ELR (cell line): ENCODE measurements at regions not wholly inside any gene's neighbourhood (a gene's known extent, or its start where the extent isn't known, plus 50 kb on each side); places are given as distances from the start of the nearest gene placed in this dataset.
"Not testable (repeated sequence)": the region's sequence is repeated elsewhere in the genome, so short reads cannot be mapped to it uniquely, and the experiment has no call there.

Experiments used
- DNase-seq: peaks from one replicate; pipeline ENCODE4 v3.0.0-alpha.2; 2015; ENCODE audit warnings: low read depth

DNA sequence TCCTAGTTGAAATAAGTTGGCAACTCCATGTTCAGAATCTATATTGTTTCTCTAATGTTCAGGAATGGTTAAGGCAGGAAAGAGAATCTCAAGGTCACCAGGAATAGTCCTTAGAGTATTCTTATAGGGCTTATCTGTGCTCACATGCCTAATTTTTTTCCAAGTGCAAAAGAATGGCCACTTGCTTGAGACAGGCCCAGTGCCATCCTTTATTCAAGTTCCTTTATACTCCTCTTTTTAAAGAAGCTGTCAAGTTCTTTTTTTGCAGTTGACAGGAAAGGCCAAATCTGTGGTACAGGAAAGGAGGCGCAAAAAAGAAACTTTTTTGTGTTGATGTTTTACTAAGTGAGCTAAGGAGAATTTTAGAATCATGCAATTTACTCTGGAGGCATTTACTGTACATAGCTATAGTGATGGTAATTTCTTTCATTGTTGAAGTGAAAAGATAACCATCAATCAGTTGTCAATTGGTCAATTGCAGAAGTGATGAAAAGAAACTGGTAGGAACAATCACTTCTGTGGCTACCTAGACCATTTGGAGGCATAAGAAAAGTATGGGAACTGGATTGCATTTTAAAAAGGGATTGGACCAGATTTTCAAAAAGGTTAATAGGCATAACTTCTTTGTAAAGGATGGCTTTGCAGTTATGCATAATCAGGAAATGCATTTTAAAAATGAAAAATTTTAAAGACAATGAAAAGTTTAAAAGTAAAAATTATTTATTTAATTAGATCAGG, 102.5 kb upstream of the SOX2 start:
- no peak for DNase-seq

DNA sequence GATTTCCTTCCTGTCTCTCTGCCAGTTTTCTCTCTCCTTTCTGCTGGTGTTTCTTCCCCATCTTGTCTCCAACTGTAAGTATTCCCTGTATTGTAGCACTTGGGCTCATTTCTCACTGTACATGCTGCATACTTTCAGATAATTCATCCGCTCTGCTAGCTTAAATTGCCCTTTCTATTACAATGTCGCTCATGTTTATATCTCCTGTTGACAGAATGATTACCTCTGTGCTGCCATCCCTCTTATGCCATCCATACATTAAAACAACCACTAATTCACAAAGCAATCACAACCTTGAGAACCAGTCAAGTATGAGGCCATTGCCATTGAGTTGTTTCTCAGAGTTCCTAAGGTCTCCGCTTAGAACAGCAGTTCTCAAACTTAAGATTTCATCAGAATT, 107.5 kb upstream of the SOX2 start:
- DNase-seq, result no peak

DNA sequence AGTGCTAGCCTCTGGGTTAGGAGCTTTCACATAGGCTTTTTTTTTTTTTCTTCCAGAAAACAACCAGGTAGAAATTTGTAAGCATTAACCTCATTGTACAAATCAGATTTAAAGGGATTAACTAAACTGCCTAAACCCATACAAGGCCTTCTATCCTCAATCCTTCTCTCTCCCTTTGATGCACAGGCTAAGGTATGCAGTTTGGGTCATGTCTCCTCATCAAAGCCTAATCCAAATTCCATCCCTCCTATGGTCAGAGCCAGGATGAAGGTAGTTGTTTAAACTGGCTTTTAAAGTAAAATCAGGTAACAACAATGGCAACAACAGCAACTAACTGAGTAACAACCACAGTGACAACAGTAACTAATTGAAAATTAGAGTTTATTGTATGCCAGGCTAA, 115.6 kb upstream of the SOX2 start:
- no peak for DNase-seq

DNA sequence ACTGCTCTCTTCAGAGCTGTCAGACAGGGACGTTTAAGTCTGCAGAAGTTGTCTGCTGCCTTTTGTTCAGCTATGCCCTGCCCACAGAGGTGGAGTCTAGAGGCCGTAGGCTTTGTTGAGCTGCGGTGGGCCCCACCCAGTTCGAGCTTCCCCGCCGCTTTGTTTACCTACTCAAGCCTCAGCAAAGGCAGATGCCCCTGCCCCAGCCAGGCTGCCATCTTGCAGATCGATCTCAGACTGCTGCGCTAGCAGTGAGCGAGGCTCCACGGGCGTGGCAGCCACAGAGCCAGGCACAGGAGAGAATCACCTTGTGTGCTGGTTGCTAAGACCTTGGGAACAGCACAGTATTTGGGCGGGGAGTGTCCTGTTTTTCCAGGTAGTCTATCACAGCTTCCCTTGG, 120.8 kb upstream of the SOX2 start:
- DNase-seq, result not testable (repeated sequence)

DNA sequence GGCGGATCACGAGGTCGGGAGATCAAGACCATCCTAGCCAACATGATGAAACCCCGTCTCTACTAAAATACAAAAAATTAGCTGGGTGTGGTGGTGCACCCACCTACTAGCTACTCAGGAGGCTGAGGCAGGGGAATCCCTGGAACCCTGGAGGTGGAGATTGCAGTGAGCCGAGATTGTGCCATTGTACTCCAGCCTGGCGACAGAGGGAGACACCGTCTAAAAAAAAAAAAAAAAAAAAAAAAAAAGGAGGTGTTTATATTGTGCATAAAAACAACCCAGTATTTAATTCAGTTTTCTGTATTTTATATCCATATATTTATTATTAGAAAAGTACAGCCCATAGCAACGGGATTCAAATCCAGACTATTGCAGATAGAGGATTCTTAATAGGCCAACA, 129.1 kb upstream of the SOX2 start:
- DNase-seq, result no peak

DNA sequence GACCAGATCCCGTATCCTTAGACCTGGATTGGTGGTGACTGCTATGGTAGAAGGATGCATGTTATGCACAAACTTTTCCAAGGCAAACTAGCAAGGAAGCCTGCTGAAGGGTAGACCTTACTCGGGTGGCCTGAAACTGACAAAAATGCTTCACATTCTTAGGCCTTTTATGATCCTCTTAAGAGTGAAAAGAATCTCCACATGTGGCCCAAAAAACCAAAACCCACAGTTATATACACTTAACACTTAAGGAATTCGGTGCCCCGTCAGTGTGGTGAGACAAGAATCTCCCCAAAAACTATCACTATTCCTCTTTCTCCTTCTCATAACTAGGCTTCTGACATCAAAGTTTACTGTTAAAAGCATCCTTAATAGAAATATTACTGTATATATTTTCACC, 130.1 kb upstream of the SOX2 start:
- no peak for DNase-seq

DNA sequence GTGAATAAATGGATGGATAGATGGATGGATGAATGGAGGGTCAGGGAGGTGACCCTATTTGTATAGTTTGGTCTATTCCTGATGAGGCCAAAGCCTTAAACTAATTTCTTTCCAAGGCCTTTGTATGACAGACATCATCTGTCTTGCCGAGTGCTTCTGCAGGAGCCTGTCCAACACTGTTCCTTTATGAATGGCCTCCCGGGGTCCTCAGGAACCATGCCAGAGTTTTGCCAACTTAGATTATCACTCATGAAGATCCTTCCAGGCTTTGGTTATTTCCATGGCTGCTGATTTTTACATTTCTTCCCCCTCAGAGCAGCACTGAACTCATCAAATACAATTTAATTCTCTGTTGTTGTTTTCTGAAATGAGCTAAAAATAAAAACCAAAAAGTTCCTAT, 133.0 kb upstream of the SOX2 start:
- DNase-seq, result no peak

DNA sequence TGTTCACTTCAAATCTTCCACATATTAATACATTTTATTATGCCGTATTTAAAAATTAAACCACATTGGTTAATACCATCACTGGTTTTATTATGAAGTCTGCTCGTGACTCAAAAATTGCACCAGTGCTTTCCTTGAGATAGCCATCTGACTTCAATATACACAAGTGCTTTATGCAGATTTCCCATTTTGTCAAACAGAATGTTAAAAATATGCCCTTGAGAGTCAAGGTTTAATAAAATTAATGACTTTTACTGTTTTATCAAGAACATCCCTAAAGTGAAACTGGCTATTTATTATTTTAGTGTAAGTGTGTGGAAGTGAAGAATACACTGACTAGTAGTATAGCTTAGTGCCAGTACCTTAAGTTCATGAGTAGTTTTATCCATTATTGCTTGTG, 139.3 kb upstream of the SOX2 start:
- no peak for DNase-seq

DNA sequence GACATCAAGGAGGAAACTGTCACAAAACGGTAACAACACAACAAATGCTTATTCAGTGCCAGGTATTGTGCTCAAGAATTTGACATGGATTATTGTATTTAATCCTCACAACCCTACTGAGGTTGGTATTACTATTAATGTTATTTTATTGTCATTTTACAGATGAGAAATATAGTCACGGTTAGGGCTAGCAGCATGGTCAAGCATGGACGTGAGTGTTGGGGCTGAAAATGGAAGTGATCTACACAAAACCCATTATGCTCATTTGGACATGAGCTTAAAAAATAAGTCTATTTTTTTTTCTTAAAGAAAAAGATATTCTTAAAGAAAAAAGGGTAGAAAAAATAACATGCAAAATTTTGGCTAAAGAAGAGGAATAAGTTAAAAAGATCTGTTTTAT, 141.3 kb upstream of the SOX2 start:
- DNase-seq, result no peak

DNA sequence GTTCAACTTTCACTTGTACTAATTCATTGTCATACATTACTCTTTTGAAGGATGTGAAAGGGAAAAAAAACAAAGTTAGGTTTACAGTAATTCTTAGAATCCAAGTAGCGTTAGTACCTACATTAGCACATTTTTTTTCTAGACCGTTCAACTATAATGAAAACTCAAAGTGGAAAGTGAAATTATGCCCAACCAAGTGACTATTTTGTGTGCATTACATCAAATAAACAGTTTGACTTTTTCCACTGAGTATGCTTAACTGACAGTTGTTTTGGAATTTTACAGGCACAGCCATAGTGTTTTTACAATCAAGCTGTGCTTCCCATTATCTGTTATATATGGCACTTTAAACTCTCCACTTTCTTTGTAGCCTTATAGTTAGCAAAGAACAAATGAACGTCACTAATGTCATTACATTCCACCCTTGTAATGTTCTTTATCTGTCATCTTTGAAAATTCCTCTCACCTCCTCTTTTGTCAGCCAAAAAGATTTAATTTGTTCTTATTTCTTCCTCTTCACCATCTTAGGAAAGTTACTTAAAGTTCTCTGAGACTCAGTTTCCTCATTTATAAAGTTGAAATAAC, 142.3 kb upstream of the SOX2 start:
- DNase-seq, result no peak

DNA sequence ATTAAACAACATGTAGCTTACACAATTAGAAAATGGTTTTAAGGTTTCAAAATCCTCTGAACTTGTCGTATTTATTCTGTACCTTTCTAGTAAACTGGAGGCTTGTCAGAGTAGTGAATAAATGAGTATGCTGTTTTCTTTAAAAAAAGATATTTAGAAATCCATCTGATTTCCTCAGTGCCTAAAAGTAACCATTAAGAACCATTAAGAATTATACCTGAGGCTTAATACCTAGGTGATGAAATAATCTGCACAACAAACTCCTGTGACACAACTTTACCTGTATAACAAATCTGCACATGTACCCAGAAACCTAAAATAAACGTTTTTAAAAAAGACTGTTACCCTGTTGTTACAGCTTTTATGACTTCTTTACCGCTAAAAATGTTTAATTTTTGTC, 143.0 kb upstream of the SOX2 start:
- no peak for DNase-seq

DNA sequence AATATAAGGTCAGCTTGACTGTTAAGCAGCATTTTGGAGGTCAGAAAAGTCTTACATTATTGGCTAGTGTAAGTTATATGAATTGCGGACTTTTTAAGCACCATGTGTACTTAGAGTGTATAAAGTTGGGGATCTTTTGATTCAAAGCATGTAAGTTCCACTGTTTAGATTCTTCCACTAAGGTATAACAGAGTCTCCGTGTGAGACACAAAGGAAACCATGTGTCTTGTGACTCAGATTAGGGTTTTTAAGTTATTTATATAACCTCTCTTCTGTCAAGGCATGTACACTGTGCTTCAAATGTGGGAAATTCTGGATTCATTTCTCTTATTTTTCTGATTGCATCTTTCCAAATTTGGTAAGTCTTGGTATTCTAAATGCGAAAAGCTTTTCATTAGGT, 143.5 kb upstream of the SOX2 start:
- no peak for DNase-seq

DNA sequence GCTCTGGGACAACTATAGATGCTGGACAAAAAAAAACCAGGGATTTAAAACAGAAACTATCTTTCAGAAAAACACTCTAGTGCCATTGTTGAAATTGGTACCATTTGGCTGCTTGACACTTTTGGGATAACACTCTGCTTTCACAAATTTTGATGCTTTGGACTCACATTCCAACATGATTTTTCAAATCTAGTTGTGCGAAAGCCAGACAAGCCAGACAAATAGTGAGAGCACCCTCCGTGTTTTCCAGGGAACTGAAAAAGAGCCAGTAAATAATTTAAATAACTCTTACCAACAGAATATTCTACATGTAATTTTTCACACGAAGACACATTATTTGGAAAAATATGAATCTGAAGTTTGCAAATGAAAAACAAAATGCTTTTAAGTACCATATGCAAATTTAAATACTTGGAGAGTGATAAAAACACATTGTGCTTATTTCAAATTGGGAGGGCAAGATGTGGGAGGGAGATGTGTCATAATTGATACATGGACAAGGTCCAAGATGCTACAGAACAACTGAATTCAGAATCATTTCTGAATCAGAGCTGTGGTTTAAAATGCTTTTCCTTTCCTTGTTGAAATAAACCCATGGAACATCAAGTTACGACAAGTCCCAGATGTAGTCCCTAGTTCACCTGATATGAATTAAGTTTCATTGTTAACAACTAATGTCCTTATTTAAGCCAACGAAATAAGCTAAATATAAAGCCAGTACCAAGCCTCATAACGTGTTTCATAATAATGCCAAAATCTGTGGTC, 144.2 kb upstream of the SOX2 start:
- DNase-seq, result peak; percentile 2

DNA sequence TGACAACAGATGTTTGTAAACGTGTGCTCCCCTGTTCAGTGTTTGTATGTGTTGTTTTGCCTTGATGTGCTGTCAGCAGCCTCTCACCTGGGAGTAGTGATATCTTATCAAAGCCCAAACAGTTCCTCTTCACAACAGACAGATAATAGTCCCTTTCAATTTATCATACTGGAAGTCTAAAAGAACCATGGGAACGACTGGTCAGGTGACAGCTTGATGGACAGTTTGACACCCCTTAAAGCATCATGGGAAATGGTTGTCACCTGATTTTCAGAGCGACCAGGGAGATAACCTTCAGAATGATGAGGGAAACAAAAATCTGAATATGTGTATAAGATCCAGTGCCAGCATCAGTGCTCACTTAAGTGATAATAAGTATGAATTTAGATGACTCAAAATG, 146.3 kb upstream of the SOX2 start:
- DNase-seq, result no peak

DNA sequence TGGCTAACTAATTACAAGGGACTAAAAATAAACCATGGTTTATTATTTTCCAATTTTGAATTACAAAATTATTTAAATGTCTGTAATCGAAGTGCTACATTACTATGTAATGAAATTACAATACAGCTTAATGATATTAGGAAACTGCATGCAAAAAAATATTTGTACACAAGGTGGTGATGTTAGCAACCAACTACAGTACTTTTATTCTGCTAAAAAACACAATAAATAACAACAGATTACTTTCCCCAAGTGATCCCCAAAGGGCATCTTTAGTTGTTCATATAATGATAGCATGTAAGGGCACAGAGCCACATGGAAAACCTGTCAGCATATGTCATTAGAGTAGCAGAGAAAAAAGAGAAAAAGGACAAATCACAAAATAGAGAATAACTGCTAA, 147.5 kb upstream of the SOX2 start:
- no peak for DNase-seq

DNA sequence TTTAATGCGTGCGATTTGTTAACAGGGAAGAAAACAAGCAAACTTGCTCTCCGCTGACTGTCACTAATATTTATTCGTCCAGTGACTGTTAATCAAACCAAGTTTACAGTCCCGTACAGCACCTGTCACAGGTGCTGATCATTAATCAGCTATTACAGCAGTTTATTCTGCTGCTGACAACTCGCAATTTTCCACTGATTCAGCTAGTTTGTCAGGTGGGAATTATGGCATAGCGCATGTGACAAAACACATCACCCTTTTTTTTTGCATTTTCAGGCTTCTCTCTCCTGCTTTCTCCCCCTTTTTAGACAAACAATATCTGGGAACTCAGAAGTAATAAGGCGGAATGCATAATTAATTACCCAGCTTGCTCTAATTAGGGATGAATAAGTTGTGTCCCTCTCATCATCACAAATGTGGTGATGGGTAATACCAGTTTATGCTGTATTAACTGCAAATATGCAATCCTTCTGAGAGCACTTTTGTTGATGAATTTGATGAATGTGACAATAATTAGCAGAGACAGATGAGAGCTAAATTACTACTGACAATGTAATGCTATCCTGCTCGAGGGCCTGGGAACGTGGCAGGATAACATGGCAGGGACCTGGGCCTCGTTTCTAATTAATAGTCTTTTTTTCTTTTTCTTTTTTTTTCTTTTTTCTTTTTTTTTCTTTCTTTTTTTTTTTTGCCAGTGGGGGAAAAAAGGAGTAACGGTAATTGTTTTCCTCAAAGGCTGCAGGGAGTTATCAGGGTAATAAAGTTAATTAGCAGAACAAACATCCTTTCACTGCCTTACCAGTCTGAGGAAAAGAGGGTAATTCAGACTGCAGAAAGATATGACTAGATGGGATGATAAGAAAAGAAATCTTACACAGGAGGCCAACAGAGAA, 150.3 kb upstream of the SOX2 start:
- no peak for DNase-seq

DNA sequence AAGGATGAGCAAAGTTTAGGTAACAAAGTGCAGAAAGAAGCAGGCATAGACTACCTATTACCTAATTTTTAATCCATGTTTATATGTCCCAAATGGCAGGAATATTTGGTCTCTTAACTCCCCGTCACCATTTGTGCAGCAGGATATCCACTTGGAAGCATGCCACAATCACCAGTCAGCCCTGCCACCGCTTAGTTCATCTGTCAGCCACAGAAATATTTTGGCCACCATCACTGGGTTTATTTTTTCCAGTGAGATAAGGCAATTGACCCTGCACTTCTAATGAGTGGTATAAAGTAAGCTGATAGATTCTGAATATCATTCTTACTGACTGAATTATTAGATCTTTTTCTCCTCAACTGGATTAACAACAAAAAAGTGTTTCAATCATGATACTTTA, 152.9 kb upstream of the SOX2 start:
- DNase-seq, result no peak

DNA sequence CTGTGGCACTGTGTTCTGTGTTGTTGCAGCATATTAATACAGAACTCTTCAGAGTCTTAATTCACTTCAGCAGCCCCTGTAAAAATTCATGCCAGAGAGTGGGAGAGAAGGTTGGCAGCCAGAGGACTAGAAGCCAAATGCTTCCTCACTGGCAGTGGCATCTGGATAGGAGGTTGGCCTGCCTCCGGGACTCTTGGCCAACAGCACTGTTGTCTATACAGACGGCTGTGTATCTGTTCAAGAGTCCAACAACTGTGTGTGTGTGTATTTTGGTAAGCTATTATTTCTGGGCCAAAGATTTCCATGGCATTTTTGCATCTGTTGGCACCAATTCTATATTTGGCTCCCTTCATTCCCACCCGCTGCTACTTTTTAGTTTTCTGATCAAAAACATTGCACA, 156.0 kb upstream of the SOX2 start:
- no peak for DNase-seq

DNA sequence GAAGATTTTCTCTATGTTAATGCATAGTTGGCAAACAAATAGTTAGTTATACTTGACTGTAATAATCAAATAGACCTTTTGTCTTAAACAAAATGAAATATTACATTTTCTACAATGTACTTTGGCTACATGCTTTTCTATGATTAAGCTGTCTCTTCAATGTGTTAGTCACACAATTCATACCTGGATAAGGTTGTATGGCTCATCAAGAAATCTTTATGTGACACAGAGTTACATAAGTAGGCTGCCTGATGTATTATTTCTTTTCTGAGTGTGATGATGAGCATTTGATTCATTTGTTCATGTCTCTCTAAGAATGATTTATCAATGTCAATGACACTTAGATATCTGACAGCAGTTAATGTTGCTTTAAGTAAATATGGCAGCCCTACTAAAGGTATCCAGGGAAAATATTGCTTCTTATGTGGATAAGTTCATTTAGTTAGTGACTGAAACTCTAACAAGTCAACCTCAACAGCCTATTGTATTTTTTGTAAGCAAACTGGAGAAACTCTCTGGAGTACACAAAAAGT, 157.4 kb upstream of the SOX2 start:
- no peak for DNase-seq

DNA sequence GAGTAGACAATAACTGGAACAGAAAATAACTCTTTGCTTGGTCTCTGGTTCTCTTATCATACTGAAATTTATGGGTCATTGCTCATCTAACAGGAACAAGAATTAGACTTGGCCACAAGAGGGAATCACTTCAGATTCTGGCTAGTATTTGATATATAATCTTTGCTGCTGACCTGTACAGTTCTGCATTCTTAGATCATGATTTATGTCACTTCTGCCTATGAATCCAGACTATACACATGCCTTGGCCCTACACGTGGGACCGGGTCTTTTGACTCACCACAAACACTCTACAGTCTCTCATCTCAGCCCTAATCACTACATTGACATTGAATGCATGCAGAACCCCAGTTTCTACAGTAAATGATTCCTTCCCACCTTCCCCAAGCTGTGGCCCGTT, 162.5 kb upstream of the SOX2 start:
- no peak for DNase-seq

DNA sequence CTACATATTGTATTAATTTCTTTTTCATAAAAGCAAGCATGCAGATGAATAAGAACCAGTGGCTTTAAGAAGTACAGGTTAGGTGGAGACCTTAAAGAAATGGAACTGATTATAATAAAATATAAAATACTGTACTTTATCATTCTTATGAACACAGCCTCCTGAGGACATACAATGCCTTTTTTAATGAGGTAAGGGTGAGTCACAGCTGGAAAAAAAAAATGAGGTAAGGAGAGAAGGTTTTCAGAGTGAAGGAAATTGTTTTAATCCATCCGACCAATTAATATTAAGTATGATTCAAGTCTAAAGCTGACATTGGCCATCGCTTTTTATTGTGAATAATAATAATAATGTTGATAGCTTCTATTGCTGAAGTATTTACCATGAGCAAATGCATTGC, 170.3 kb upstream of the SOX2 start:
- DNase-seq, result no peak

DNA sequence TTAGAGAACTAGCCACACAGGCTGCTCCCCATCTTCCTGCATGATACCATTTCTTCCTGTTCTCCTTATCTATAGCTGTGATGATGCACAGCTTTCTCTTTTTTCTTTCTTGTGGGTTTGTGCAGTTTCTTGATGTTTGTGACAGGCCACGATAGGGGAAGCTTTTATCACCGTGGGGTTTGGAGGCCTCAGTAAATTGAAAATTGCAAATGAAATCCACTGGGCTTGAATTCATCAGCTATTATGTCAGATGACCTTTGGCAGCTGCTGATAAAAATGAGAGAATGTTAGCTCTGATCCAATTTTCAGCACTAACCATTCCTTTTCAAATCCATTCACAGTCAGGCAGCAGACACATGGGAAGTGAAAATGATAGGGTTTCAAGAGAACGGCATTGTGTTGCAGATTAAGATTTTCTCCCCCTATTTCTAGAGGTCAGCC, 176.9 kb upstream of the SOX2 start:
- no peak for DNase-seq
